Endothelial cell of umbilical vein (primary cell): ENCODE measurements at regions not wholly inside any gene's neighbourhood (a gene's known extent, or its start where the extent isn't known, plus 50 kb on each side); places are given as distances from the start of the nearest gene placed in this dataset.

ENCODE experiments used
- BruUV-seq: library from RNA; stranded (reverse); fragments of 400-500 nt; replicated peaks from 2 replicates; lab custom pipeline; 2021; lab: Mats Ljungman, UMichigan
- CTCF ChIA-PET: fragments of 300-600, 350-600 bp; sonication (Branson Sonifier 250); formaldehyde crosslinking; loops from one replicate; lab custom pipeline; 2021; ENCODE audit warnings: antibody characterized with exemption, inconsistent platforms; lab: Charles Lee
- POLR2A ChIA-PET: fragments of 300-600, 350-600 bp; sonication (Branson Sonifier 250); formaldehyde crosslinking; loops from one replicate; lab custom pipeline; 2021; ENCODE audit warnings: antibody characterized with exemption, inconsistent platforms; lab: Charles Lee
- DNase-seq: peaks from one replicate; pipeline ENCODE4 v3.0.0-alpha.2; 2011; ENCODE audit warnings: low read depth, low spot score
- FAIRE-seq: peaks from 2 replicates; lab custom pipeline; 2011; peaks lifted over from hg19 to GRCh38; lab: Jason Lieb, UNC
- H2AFZ ChIP-seq: 2 replicates; pipeline ENCODE4 v1.6.0; 2012; ENCODE audit warnings: low read depth, low read length, control low read depth, inconsistent platforms
- H3K27ac ChIP-seq: 2 replicates; pipeline ENCODE4 v1.5.1; 2011; ENCODE audit warnings: low read depth, mild to moderate bottlenecking, control low read depth, low read length, moderate library complexity; ENCODE audit not compliant: insufficient read depth
- H3K27me3 ChIP-seq, 2 experiments: 2 replicates each; pipeline versions ENCODE4 v1.6.0 to v1.6.1; 2011; ENCODE audit warnings: low read length in 2 of 2, mixed read lengths in 1 of 2; ENCODE audit not compliant: control insufficient read depth in 2 of 2, insufficient read depth in 2 of 2
- H3K36me3 ChIP-seq, 2 experiments: 2 replicates in 1 of 2; 3 replicates in 1 of 2; pipeline ENCODE4 v1.5.1; 2011; ENCODE audit warnings: low read length in 2 of 2, mild to moderate bottlenecking in 1 of 2, moderate library complexity in 1 of 2; ENCODE audit not compliant: control insufficient read depth in 2 of 2, insufficient read depth in 2 of 2; ENCODE audit errors: extremely low read depth in 1 of 2
- H3K4me1 ChIP-seq: 3 replicates; pipeline ENCODE4 v1.5.1; 2011; ENCODE audit warnings: mild to moderate bottlenecking, low read length; ENCODE audit not compliant: control insufficient read depth, insufficient read depth; ENCODE audit errors: extremely low read depth
- H3K4me2 ChIP-seq: 2 replicates; pipeline ENCODE4 v1.6.1; 2011; ENCODE audit warnings: low read length, control low read depth, mixed read lengths; ENCODE audit not compliant: insufficient read depth
- H3K4me3 ChIP-seq, 3 experiments: fragments of 200-600 bp in 1 of 3; sonication (generic), shearing (Covaris generic) in 1 of 3; replicated peaks in 1 of 3; 2 replicates each; pipeline ENCODE4 v1.5.1; 2011 to 2016; ENCODE audit warnings: control low read depth in 3 of 3, low read length in 3 of 3, mild to moderate bottlenecking in 2 of 3, inconsistent platforms in 1 of 3, low read depth in 1 of 3, moderate library complexity in 1 of 3; ENCODE audit not compliant: insufficient read depth in 1 of 3
- H3K79me2 ChIP-seq: 2 replicates; pipeline ENCODE4 v1.6.0; 2012; ENCODE audit warnings: low read length, inconsistent platforms; ENCODE audit not compliant: control insufficient read depth, insufficient read depth
- H3K9ac ChIP-seq: replicated peaks from 2 replicates; pipeline ENCODE3; 2011; ENCODE audit warnings: low read length, control low read depth; ENCODE audit not compliant: insufficient read depth; ENCODE audit errors: extremely low read depth
- H3K9me1 ChIP-seq: replicated peaks from 3 replicates; pipeline ENCODE4 v1.6.0; 2011; ENCODE audit warnings: mild to moderate bottlenecking, low read length; ENCODE audit not compliant: control insufficient read depth, insufficient read depth; ENCODE audit errors: extremely low read depth
- H3K9me3 ChIP-seq: replicated peaks from 2 replicates; pipeline ENCODE4 v1.5.1; 2012; ENCODE audit warnings: low read length, inconsistent platforms; ENCODE audit not compliant: control insufficient read depth, insufficient read depth
- H4K20me1 ChIP-seq: replicated peaks from 2 replicates; pipeline ENCODE3; 2011; ENCODE audit warnings: mild to moderate bottlenecking, low read length; ENCODE audit not compliant: control insufficient read depth, insufficient read depth; ENCODE audit errors: extremely low read depth
- CTCF ChIP-seq, 2 donors: IDR thresholded peaks; 1 replicate in 1 of 2; 2 replicates in 1 of 2; pipeline ENCODE4 v1.5.1; 2011; ENCODE audit warnings: low read length in 2 of 2, mild to moderate bottlenecking in 2 of 2, moderate library complexity in 2 of 2, control low read depth in 1 of 2, inconsistent platforms in 1 of 2, low read depth in 1 of 2; ENCODE audit not compliant: insufficient read depth in 1 of 2; ENCODE audit errors: extremely low read depth in 1 of 2
- EZH2 ChIP-seq: IDR thresholded peaks from 2 replicates; pipeline ENCODE4 v1.6.1; 2012; ENCODE audit warnings: borderline replicate concordance, low read depth, mild to moderate bottlenecking, moderate library complexity, low read length, inconsistent platforms; ENCODE audit not compliant: severe bottlenecking
- FOS ChIP-seq: IDR thresholded peaks from 2 replicates; pipeline ENCODE4 v1.6.1; 2011; ENCODE audit warnings: mild to moderate bottlenecking, low read length, moderate library complexity, borderline replicate concordance; ENCODE audit not compliant: insufficient read depth
- GATA2 ChIP-seq: IDR thresholded peaks from 2 replicates; pipeline ENCODE4 v1.7.0; 2011; ENCODE audit warnings: low read depth, mild to moderate bottlenecking, moderate library complexity, mixed read lengths, low read length; ENCODE audit not compliant: insufficient read length, insufficient read depth
- JUN ChIP-seq: IDR thresholded peaks from 2 replicates; pipeline ENCODE4 v1.6.1; 2011; ENCODE audit warnings: borderline replicate concordance, low read depth; ENCODE audit not compliant: insufficient read length, insufficient read depth
- MAX ChIP-seq: IDR thresholded peaks from 2 replicates; pipeline ENCODE4 v1.6.1; 2011; ENCODE audit not compliant: insufficient read depth, insufficient read length
- MYC ChIP-seq: IDR thresholded peaks from one replicate; pipeline ENCODE4 v1.6.1; 2011; ENCODE audit warnings: mild to moderate bottlenecking, low read depth, low read length
- POLR2A ChIP-seq: IDR thresholded peaks from 2 replicates; pipeline ENCODE4 v1.6.1; 2012; ENCODE audit warnings: low read depth, mild to moderate bottlenecking, control low read depth, low read length
- POLR2AphosphoS5 ChIP-seq: IDR thresholded peaks from 2 replicates; pipeline ENCODE4 v1.6.1; 2012; ENCODE audit warnings: low read depth, mild to moderate bottlenecking, control low read depth, low read length, moderate library complexity; ENCODE audit not compliant: insufficient read depth
- dilution Hi-C: fragments of 300-500 bp; cut with MboI; formaldehyde crosslinking; loops from one replicate; pipeline ENCODE4 v1.15.0; 2019; ENCODE audit warnings: low sequenced_read_pairs; ENCODE audit not compliant: extremely low pct_ligation_motif_present
- intact Hi-C: fragments of 100-400 bp; cut with micrococcal nuclease; formaldehyde crosslinking; loops from one replicate; pipeline ENCODE4 v1.10.0; 2022

- POLR2A ChIA-PET: no interaction called here
- H2AFZ ChIP-seq: peak overlapping the region; percentile 67
- H3K4me3 ChIP-seq: no peak overlapping the region
- H3K9me3 ChIP-seq: no peaks in the 10 kb centered on the region
- dilution Hi-C loops: no loop called here
- peak overlapping the region; percentile 20 for H3K27ac ChIP-seq
- CTCF ChIA-PET: interaction anchor here (1.1 to 1.5 kb wide), 2 partner anchors 175 to 245 kb away, joined by 4 to 6 read pairs; no protein-coding TSS in a partner anchor
- no peak overlapping the region for H3K9ac ChIP-seq
- no peaks in the 10 kb centered on the region for H3K27me3 ChIP-seq
- intact Hi-C loops: loop anchor here (5.0 kb wide), 1 partner anchor 138 kb away; no protein-coding TSS in a partner anchor
- H4K20me1 ChIP-seq: no peaks in the 10 kb centered on the region
- no peaks in the 10 kb centered on the region for H3K79me2 ChIP-seq
- no peak for TF ChIP-seq GATA2
- no peak for TF ChIP-seq MYC
- TF ChIP-seq FOS: no peak
- TF ChIP-seq EZH2: no peak
- TF ChIP-seq POLR2A: no peak
- TF ChIP-seq CTCF (IDR thresholded peaks at IDR 0.05; ENCODE audit: extremely low read depth in 1 of 2, insufficient read depth in 1 of 2, low read depth in 1 of 2, low read length in 2 of 2): no peak
- no peak for TF ChIP-seq MAX
- no peak for TF ChIP-seq POLR2AphosphoS5
- no peak for TF ChIP-seq JUN
- no peaks in the 10 kb centered on the region for H3K9me1 ChIP-seq
- no peak for DNase-seq
- BruUV-seq: no TSS peak
- peaks cover 37% of the 10 kb centered on the region for H3K4me1 ChIP-seq
- no peaks in the 10 kb centered on the region for H3K36me3 ChIP-seq
- no peak for FAIRE-seq
- peak overlapping the region; percentile 41 for H3K4me2 ChIP-seq
Observed at GRCh38 chr12:25784669-25785068, 173.8 kb upstream of the RASSF8 start.
